ENCODE measurements at regions not wholly inside any gene's neighbourhood (a gene's known extent, or its start where the extent isn't known, plus 50 kb on each side); places are given as distances from the start of the nearest gene placed in this dataset.

DNA sequence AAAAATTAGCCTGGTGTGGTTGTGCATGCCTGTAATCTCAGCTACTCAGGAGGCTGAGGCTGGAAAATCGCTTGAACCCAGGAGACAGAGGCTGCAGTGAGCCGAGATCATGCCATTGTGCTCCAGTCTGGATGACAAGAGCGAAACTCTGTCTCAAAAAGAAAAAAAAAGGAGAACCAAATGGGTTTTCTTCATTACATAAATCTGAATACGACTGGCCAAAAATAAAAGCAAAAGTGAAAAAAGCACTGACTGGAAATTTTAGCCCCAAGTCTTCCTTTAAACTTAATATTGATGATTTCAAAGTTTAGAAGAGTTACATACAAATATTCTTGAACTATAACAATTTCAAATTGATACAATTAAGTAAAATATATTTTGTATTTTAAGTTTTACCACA is 249.5 kb upstream of the STARD13 start:
- H3K27ac Mint-ChIP-seq: no peak overlapping the region
- H3K4me1 Mint-ChIP-seq: peaks cover 3% of the 10 kb centered on the region
- H3K36me3 Mint-ChIP-seq (ENCODE audit: low read depth): peaks cover 1% of the 10 kb centered on the region
- peaks cover 4% of the 10 kb centered on the region for H3K27me3 Mint-ChIP-seq
- no peak overlapping the region for H3K4me3 Mint-ChIP-seq
- DNase-seq: no peak
- ATAC-seq: no peak
- H3K9me3 ChIP-seq (ENCODE audit: control insufficient read depth, low read length, poor library complexity, severe bottlenecking): no peaks in the 10 kb centered on the region

GRCh38 chr13:33536601-33537000 is 251.0 kb upstream of the STARD13 start:
- Mint-ChIP-seq H3K36me3 (ENCODE audit: low read depth) (no peaks in the 10 kb centered on the region), H3K27ac (peak overlapping the region; percentile 76)
- no peak for DNase-seq

GRCh38 chr13:33537026-33537425 is 251.5 kb upstream of the STARD13 start:
- Mint-ChIP-seq H3K27me3 (peaks cover 2% of the 10 kb centered on the region), H3K4me1 (peaks cover 12% of the 10 kb centered on the region), H3K36me3 (ENCODE audit: low read depth) (no peaks in the 10 kb centered on the region), H3K27ac (peak overlapping the region; percentile 76), H3K4me3 (peak overlapping the region; percentile 21)
- ATAC-seq (peak; percentile 56), DNase-seq (no peak)
- no peaks in the 10 kb centered on the region for H3K9me3 ChIP-seq (ENCODE audit: control insufficient read depth, low read length, poor library complexity, severe bottlenecking)

More at GRCh38 chr13:33536601-33537000, 251.0 kb upstream of the STARD13 start:
- H3K4me3 Mint-ChIP-seq: no peak overlapping the region
- peaks cover 10% of the 10 kb centered on the region for H3K4me1 Mint-ChIP-seq
- no peak for ATAC-seq
- no peaks in the 10 kb centered on the region for H3K9me3 ChIP-seq (ENCODE audit: control insufficient read depth, low read length, poor library complexity, severe bottlenecking)
- H3K27me3 Mint-ChIP-seq: peaks cover 4% of the 10 kb centered on the region

GRCh38 chr13:33537676-33538075 is 252.1 kb upstream of the STARD13 start:
- ATAC-seq: no peak
- Mint-ChIP-seq H3K27ac (peak overlapping the region; percentile 76), H3K27me3 (no peaks in the 10 kb centered on the region), H3K4me3 (peak overlapping the region; percentile 52), H3K4me1 (peaks cover 14% of the 10 kb centered on the region), H3K36me3 (ENCODE audit: low read depth) (no peaks in the 10 kb centered on the region)
- DNase-seq: no peak
- H3K9me3 ChIP-seq (ENCODE audit: control insufficient read depth, low read length, poor library complexity, severe bottlenecking): no peaks in the 10 kb centered on the region

- H3K9me3 ChIP-seq (ENCODE audit: control insufficient read depth, low read length, poor library complexity, severe bottlenecking): no peaks in the 10 kb centered on the region
- Mint-ChIP-seq H3K4me3 (peak overlapping the region; percentile 93), H3K36me3 (ENCODE audit: low read depth) (no peaks in the 10 kb centered on the region), H3K4me1 (peaks cover 25% of the 10 kb centered on the region), H3K27ac (peak overlapping the region; percentile 99), H3K27me3 (no peaks in the 10 kb centered on the region)
- DNase-seq (no peak), ATAC-seq (no peak)
These were observed 255.9 kb upstream of the STARD13 start for GRCh38 chr13:33541456-33541855.

GRCh38 chr13:33541962-33542308 is 256.4 kb upstream of the STARD13 start:
- H3K4me1 Mint-ChIP-seq: peaks cover 23% of the 10 kb centered on the region
- H3K9me3 ChIP-seq (ENCODE audit: control insufficient read depth, low read length, poor library complexity, severe bottlenecking): no peaks in the 10 kb centered on the region
- H3K4me3 Mint-ChIP-seq: peak overlapping the region; percentile 93
- ATAC-seq: no peak
- no peaks in the 10 kb centered on the region for H3K27me3 Mint-ChIP-seq
- peak overlapping the region; percentile 99 for H3K27ac Mint-ChIP-seq
- no peak for DNase-seq
- H3K36me3 Mint-ChIP-seq (ENCODE audit: low read depth): no peaks in the 10 kb centered on the region

DNA sequence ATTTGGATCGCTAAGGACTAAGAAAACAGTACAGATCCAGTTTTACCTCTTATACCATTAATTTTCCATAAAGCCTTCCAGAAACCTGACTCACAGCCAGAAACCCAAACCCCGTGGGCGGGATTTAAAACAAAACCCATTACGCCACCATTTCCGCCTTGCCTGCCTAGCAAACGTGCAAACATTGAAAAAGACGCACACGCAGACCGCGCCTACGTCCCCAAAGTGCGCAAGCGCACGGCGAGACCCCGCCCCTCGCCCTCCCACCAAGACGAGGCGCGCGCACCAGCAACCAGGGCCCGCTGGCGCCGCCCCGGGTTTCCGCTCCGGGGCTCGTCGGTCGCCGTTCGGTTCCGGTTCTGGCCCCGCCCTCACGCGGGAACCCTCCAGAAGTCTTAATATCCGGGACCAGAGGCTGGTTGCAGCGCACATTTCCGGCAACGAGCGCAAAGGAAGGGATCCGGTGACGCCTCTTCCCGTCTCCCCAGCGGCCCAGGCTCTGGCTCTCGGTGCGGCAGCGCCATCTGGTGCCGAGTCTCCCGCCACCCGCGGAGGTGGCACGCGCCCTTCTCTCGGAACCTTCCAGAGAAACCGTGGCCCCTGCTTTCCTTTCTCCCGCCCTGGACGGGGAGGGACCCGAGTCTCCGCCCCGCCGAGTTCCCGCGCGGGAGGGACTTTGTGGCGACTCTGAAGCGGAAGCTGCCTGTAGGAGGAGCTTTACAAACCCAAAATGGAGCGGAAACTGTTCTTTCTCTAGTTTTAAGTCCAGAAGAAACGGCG is 256.9 kb upstream of the STARD13 start:
- ATAC-seq: peak; percentile 88
- Mint-ChIP-seq H3K4me1 (peaks cover 23% of the 10 kb centered on the region), H3K27ac (peak overlapping the region; percentile 99), H3K36me3 (ENCODE audit: low read depth) (no peaks in the 10 kb centered on the region), H3K27me3 (no peaks in the 10 kb centered on the region), H3K4me3 (peak overlapping the region; percentile 93)
- no peaks in the 10 kb centered on the region for H3K9me3 ChIP-seq (ENCODE audit: control insufficient read depth, low read length, poor library complexity, severe bottlenecking)
- peak; percentile 99 for DNase-seq

GRCh38 chr13:33543089-33543459 is 257.5 kb upstream of the STARD13 start:
- H3K4me3 Mint-ChIP-seq: peak overlapping the region; percentile 93
- no peaks in the 10 kb centered on the region for H3K36me3 Mint-ChIP-seq (ENCODE audit: low read depth)
- peak in 1 of 3 donors; percentile 5 for DNase-seq
- peaks cover 25% of the 10 kb centered on the region for H3K4me1 Mint-ChIP-seq
- no peaks in the 10 kb centered on the region for H3K27me3 Mint-ChIP-seq
- no peaks in the 10 kb centered on the region for H3K9me3 ChIP-seq (ENCODE audit: control insufficient read depth, low read length, poor library complexity, severe bottlenecking)
- peak overlapping the region; percentile 99 for H3K27ac Mint-ChIP-seq
- peak; percentile 11 for ATAC-seq

- H3K27ac Mint-ChIP-seq: peak overlapping the region; percentile 99
- no peaks in the 10 kb centered on the region for H3K36me3 Mint-ChIP-seq (ENCODE audit: low read depth)
- ATAC-seq (no peak), DNase-seq (no peak)
- no peaks in the 10 kb centered on the region for H3K9me3 ChIP-seq (ENCODE audit: control insufficient read depth, low read length, poor library complexity, severe bottlenecking)
- no peaks in the 10 kb centered on the region for H3K27me3 Mint-ChIP-seq
- H3K4me3 Mint-ChIP-seq: peak overlapping the region; percentile 93
- H3K4me1 Mint-ChIP-seq: peaks cover 25% of the 10 kb centered on the region
These were observed 258.2 kb upstream of the STARD13 start for GRCh38 chr13:33543631-33544265.

DNA sequence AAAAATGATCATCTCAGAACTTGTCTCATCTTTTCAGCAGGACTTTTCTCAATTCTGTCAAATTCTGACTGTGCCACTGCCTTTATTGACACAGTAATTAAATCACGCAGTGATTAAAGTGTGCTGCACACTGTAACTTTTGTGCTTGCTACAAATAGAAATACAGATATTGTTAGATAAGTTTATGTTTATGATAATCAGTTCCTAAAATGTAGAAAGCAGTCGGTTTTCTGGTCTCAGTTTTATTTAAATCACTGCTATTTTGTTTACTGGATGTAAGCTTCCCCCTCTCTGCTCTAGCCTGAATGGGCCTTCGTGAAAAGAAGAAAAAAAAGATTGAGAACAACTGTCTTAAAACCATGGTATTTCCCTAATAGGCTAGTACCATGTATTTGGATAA is 258.8 kb upstream of the STARD13 start:
- H3K27ac Mint-ChIP-seq: peak overlapping the region; percentile 99
- DNase-seq: no peak
- peaks cover 25% of the 10 kb centered on the region for H3K4me1 Mint-ChIP-seq
- ATAC-seq: no peak
- no peak overlapping the region for H3K4me3 Mint-ChIP-seq
- no peaks in the 10 kb centered on the region for H3K9me3 ChIP-seq (ENCODE audit: control insufficient read depth, low read length, poor library complexity, severe bottlenecking)
- H3K27me3 Mint-ChIP-seq: no peaks in the 10 kb centered on the region
- H3K36me3 Mint-ChIP-seq (ENCODE audit: low read depth): no peaks in the 10 kb centered on the region

DNA sequence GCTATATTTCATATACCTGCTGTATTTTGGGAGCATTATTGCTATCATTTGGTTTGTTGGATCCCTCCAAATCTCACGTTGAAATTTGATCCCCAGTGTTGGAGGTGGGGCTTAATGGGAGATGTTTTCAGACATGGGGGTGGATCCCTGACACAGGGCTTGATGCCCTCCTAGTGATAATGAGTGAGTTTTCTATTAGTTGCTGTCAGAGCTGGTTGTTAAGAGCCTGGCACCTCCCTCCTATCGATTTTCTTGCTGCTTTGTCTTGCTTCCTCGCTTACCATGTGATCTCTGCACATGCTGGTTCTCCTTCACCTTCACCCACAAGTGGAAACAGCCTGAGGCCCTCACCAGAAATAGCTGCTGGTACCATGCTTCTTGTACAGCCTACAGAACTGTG is 259.9 kb upstream of the STARD13 start:
- no peak for ATAC-seq
- H3K9me3 ChIP-seq (ENCODE audit: control insufficient read depth, low read length, poor library complexity, severe bottlenecking): no peaks in the 10 kb centered on the region
- Mint-ChIP-seq H3K36me3 (ENCODE audit: low read depth) (no peaks in the 10 kb centered on the region), H3K27ac (peak overlapping the region; percentile 99), H3K4me3 (no peak overlapping the region), H3K4me1 (peaks cover 23% of the 10 kb centered on the region), H3K27me3 (no peaks in the 10 kb centered on the region)
- no peak for DNase-seq

DNA sequence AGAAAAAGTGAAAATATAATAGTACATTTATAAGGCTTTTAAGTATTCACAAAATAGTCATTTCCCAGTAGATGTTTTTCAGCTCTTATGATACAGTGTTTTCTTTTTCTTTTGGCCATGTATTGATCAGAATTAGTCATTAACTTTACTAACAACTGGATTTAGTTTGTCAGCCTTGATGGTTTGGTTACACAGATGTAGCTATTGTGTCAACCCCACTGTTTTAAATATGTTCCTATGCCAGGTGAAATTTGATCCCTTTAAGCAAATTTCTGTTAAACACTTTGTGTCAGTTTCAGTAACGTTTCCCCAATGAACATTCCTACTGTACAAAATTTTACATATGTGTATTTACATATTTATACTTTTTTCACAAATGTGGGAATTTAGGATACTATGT is 261.5 kb upstream of the STARD13 start:
- H3K36me3 Mint-ChIP-seq (ENCODE audit: low read depth): no peaks in the 10 kb centered on the region
- no peaks in the 10 kb centered on the region for H3K9me3 ChIP-seq (ENCODE audit: control insufficient read depth, low read length, poor library complexity, severe bottlenecking)
- ATAC-seq: no peak
- peaks cover 16% of the 10 kb centered on the region for H3K4me1 Mint-ChIP-seq
- no peak overlapping the region for H3K4me3 Mint-ChIP-seq
- H3K27ac Mint-ChIP-seq: no peak overlapping the region
- DNase-seq: no peak
- no peaks in the 10 kb centered on the region for H3K27me3 Mint-ChIP-seq

- H3K9me3 ChIP-seq (ENCODE audit: control insufficient read depth, low read length, poor library complexity, severe bottlenecking): no peaks in the 10 kb centered on the region
- DNase-seq (no peak), ATAC-seq (no peak)
- no peak overlapping the region for H3K4me3 Mint-ChIP-seq
- H3K27ac Mint-ChIP-seq: no peak overlapping the region
- H3K4me1 Mint-ChIP-seq: peaks cover 12% of the 10 kb centered on the region
- H3K36me3 Mint-ChIP-seq (ENCODE audit: low read depth): no peaks in the 10 kb centered on the region
- no peaks in the 10 kb centered on the region for H3K27me3 Mint-ChIP-seq
These were observed 262.5 kb upstream of the STARD13 start for GRCh38 chr13:33548069-33548468.

GRCh38 chr13:33550276-33550675 is 264.7 kb upstream of the STARD13 start:
- no peaks in the 10 kb centered on the region for H3K27me3 Mint-ChIP-seq
- no peak overlapping the region for H3K4me3 Mint-ChIP-seq
- no peak overlapping the region for H3K27ac Mint-ChIP-seq
- no peaks in the 10 kb centered on the region for H3K9me3 ChIP-seq (ENCODE audit: control insufficient read depth, low read length, poor library complexity, severe bottlenecking)
- DNase-seq: no peak
- peaks cover 2% of the 10 kb centered on the region for H3K4me1 Mint-ChIP-seq
- no peak for ATAC-seq
- no peaks in the 10 kb centered on the region for H3K36me3 Mint-ChIP-seq (ENCODE audit: low read depth)

All from T-helper 17 cell (primary cell).